ENCODE measurements at regions not wholly inside any gene's neighbourhood (a gene's known extent, or its start where the extent isn't known, plus 50 kb on each side); places are given as distances from the start of the nearest gene placed in this dataset.

DNA sequence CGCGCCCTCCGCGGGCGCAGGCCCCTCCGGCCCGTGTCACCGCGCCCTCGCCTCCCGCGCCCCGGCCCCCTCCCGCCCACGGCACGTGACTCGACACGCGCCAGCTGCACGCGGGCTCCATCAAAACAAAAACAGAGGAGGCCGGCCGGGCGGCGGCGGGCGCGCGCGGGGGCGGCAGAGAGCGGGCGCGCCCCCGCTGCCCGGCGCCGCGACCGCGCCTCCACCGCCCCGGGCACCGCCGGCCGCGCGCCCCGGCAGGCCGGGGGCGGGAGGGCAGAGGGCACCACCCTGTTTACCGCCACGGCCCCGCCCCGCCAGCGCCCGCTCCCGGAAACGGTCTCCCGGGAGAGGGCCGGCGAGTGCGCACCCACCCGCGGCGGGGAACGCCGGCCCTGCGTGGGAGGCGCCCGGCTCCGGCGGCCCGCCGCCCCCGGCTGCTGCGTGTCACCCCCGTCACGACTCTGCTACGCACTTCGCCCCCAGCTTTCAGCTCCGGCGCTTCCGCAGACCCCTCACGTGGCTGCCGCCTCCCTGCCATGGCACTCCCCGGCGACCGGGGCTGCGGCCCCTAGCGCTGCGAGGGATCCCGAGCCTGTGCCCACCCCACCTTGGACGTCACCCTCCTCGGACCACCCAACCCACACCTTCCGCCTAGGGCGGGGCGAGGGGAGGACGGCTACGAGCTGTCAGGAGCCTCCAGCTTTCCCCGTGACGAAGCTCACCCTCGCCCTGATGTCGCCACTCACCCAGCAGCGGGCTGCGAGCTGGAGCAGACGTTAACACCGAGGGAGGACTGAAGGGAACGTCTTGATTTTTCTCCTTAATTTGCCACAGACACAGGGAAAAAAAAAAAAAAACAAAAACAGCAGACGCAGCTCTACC lies 221.6 kb upstream of the MKLN1 start:
- TF ChIP-seq, protein P1, sequence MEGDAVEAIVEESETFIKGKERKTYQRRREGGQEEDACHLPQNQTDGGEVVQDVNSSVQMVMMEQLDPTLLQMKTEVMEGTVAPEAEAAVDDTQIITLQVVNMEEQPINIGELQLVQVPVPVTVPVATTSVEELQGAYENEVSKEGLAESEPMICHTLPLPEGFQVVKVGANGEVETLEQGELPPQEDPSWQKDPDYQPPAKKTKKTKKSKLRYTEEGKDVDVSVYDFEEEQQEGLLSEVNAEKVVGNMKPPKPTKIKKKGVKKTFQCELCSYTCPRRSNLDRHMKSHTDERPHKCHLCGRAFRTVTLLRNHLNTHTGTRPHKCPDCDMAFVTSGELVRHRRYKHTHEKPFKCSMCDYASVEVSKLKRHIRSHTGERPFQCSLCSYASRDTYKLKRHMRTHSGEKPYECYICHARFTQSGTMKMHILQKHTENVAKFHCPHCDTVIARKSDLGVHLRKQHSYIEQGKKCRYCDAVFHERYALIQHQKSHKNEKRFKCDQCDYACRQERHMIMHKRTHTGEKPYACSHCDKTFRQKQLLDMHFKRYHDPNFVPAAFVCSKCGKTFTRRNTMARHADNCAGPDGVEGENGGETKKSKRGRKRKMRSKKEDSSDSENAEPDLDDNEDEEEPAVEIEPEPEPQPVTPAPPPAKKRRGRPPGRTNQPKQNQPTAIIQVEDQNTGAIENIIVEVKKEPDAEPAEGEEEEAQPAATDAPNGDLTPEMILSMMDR (IDR thresholded peaks at IDR 0.05; ENCODE audit: insufficient read depth, low read length, severe bottlenecking) = no peak
- Histone ChIP-seq H3K36me3 (ENCODE audit: control insufficient read depth, insufficient read depth, low read length) (no peaks in the 10 kb centered on the region), H3K4me3 (ENCODE audit: low read depth, low read length) (peak overlapping the region; percentile 86), H3K27me3 (ENCODE audit: control insufficient read depth, insufficient read depth, low read length) (no peaks in the 10 kb centered on the region)
- FAIRE-seq (no peak), DNase-seq (ENCODE audit: low read depth) (peak; percentile 55)

DNA sequence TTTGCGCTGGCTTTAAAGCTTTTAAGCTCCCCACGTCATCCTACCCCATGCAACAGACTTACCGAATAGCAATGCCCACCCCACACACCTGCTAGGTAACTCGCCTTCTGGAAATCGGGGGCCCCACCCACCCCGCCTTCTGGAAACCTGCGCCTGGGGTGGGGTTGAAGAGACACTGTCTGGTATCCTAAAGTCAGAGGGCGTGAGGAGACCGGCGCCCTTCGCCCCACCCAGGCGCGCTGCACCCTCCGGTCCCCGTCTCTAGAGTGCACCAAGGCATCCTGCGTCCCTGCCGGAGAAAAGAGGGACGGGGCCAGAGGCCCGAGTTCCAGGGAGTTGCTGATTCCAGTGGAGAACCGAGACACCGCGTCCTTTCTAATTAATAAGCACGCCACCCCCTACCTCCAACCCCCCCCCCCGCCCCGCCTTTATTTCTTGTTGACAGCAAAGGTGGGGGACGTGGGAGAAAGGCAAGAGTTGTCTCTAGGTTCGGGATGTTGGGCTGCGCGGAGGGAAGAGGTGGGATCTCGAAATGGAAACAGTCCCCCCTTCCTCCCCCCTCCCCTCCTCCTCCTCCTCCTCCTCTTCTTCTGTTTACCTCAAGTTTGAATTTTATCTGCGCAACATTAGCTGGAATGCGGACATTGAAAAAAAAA lies 220.9 kb upstream of the MKLN1 start:
- FAIRE-seq = no peak
- Histone ChIP-seq H3K27me3 (ENCODE audit: control insufficient read depth, insufficient read depth, low read length) (no peaks in the 10 kb centered on the region), H3K4me3 (ENCODE audit: low read depth, low read length) (peak overlapping the region; percentile 86), H3K36me3 (ENCODE audit: control insufficient read depth, insufficient read depth, low read length) (no peaks in the 10 kb centered on the region)
- TF ChIP-seq, protein P1 (IDR thresholded peaks at IDR 0.05; ENCODE audit: insufficient read depth, low read length, severe bottlenecking) = no peak
- no peak for DNase-seq (ENCODE audit: low read depth)

DNA sequence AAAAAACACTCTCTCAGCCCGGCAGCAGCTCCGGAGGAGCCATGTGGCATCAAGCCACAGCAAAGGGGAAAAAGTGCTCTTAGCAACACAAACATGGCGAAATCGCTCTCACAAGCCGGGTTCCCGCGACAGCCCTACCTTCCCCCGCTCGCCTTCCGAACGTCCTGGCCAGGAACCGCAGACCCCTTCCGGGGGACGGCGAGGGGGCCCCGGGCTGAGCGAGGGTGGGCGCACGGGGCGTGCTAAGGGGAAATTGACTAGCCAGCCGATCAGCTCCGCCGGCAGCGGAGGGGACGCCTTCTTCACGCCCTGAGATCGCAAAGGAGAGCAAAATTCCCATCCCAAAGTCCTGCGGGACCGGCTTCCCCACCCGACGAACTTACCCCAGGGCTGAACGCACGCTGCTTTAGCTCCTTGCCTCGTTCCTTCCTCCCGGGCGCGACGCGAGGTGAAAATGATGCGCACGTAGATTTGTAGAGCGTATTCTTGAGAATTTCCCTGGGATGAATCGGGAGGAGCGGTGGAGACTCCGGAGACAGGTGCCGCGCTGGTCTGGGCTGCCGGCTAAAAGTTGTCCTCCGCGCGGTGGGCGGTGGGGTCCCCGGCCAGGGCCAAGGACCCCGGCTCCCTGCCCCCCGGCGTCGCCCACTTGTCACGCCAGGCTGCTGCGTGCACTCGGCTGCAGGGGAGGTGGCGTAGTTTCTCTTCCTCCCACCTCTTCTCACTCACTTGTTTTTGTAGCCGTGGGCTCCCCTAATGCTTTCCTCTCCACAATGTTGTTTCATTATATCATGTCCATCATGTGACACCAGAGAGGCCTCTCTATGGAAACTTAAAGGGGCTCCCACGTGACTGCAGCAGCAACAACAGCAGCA lies 220.1 kb upstream of the MKLN1 start:
- peak overlapping the region; percentile 86 for H3K4me3 ChIP-seq (ENCODE audit: low read depth, low read length)
- H3K27me3 ChIP-seq (ENCODE audit: control insufficient read depth, insufficient read depth, low read length) = no peaks in the 10 kb centered on the region
- H3K36me3 ChIP-seq (ENCODE audit: control insufficient read depth, insufficient read depth, low read length) = no peaks in the 10 kb centered on the region
- TF ChIP-seq, protein P1 (IDR thresholded peaks at IDR 0.05; ENCODE audit: insufficient read depth, low read length, severe bottlenecking) = no peak
- DNase-seq (ENCODE audit: low read depth) (peak; percentile 48), FAIRE-seq (no peak)

DNA sequence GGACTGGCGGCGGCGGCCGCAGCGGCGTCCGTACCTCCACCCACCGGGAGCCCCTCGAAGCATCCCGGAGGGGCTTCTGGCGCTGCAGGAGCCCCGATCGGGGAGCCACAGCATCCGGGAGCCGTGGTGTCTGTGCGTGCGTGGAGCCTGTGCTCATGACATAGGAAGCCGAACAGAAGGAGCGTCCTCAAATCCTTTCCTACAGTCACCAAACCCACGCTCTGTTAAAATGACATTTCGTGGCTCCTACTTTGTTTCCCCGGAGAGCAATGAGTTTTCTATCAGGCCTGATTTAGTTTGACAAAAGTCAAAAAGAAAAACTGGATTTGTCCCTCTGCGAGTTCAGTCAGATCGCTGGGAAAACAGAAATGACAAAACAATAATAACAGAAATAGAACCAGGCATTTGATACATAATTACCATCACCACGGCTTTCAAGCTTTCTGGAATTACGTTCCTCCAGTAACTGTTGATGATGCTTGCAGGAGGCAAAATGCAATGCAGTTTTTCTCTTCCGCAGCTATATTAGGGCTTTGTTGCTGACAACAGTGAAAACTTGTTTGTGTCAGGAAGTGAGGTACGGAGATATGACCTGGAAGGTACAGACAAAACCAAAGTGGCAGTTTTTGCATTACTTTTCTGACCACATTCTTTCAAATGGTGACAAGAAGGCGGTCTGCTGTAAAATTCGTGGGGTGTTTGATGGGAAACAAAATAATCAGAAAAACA lies 219.3 kb upstream of the MKLN1 start:
- TF ChIP-seq, protein P1 (IDR thresholded peaks at IDR 0.05; ENCODE audit: insufficient read depth, low read length, severe bottlenecking) = no peak
- FAIRE-seq = no peak
- peak overlapping the region; percentile 86 for H3K4me3 ChIP-seq (ENCODE audit: low read depth, low read length)
- no peaks in the 10 kb centered on the region for H3K36me3 ChIP-seq (ENCODE audit: control insufficient read depth, insufficient read depth, low read length)
- no peaks in the 10 kb centered on the region for H3K27me3 ChIP-seq (ENCODE audit: control insufficient read depth, insufficient read depth, low read length)
- DNase-seq (ENCODE audit: low read depth) = peak; percentile 23

DNA sequence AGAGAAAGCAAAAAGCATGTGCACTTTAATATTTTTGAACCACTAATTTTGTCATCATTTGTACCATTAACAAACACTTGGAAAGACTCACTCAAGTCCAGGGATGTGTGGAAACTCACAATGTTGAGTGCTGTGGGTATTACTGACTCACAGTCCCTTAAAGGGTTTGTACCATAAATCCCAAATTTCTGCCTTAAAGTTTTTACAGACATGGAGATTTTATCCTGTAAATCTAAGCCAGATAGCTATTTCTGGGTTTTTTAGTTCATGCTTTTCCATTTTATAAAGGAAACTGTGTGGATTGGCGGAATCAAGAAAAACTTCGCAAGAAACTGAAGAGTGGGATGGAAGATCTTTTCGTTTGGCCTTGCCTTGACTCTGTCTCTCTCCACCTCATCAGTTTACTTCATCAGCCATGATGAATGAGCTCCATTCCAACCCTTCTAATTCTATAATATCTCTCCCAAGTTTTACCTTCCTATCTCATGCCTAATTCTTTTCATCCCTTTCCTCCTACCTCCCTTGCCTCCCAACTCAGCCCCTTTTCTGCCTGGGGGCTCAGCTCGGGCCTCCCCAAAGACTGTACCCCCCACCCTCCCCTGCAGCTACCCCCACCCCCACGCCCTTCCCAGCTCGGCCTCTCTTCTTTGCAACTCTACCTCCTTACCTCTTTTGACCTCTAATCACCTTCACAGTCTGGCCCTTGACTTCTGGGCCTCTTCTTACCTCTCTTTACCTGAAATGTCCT lies 218.5 kb upstream of the MKLN1 start:
- peak; percentile 32 for DNase-seq (ENCODE audit: low read depth)

More for the DNA sequence above, 218.5 kb upstream of the MKLN1 start:
- Histone ChIP-seq H3K36me3 (ENCODE audit: control insufficient read depth, insufficient read depth, low read length) (no peaks in the 10 kb centered on the region), H3K27me3 (ENCODE audit: control insufficient read depth, insufficient read depth, low read length) (no peaks in the 10 kb centered on the region), H3K4me3 (ENCODE audit: low read depth, low read length) (peak overlapping the region; percentile 59)
- TF ChIP-seq, protein P1 (IDR thresholded peaks at IDR 0.05; ENCODE audit: insufficient read depth, low read length, severe bottlenecking) = no peak
- no peak for FAIRE-seq

Data from bronchial epithelial cell (primary cell).